ENCODE measurements at regions not wholly inside any gene's neighbourhood (a gene's known extent, or its start where the extent isn't known, plus 50 kb on each side); places are given as distances from the start of the nearest gene placed in this dataset.

DNA sequence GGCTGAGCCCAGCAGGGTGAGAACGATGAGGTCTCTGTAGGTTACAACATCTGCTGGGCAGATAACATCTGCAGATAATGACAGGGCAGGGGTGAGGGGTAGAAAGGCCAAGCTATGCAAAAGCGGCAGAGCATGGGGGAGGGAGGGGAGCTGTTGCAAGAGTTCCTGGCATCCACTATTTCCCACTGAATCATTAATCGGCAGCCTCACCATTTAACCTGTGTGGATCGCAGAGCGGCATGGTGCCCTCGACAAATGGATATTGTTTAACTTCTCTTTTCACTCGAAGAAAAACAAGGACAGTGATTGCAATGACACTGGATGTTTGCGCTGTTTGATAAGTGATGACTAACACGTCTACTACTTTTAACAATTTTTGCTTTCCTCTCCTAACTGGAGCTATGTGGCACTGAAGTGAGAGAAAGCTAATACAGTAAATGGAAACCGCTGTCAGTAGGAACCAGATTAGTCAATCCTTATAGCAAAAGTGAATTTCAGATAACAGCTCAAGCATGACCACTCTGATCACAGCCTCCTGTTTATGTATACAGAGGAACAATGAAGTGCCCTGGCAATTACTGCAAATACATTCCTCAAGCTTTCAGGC lies 381.5 kb downstream of the TFAP2A start:
- no peak for DNase-seq (ENCODE audit: low spot score)

DNA sequence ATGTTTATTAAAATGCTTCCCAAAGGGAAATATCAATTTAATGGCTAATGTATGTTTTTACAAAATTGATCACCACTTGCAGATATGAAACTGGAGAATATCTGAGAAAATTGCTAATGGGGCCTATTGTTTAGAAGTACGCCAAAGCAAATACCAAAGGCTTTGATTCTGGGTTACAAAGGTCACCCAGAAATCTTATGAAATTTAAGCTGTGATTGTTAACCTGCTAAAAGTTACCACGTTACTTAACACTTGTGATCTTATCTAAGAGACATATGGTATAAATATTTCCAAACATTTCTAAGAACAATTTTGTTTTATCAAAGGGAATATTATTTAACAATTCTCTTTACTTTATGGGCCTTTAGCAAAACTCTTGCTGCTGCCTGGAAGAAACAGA lies 383.3 kb downstream of the TFAP2A start:
- DNase-seq (ENCODE audit: low spot score) = no peak

DNA sequence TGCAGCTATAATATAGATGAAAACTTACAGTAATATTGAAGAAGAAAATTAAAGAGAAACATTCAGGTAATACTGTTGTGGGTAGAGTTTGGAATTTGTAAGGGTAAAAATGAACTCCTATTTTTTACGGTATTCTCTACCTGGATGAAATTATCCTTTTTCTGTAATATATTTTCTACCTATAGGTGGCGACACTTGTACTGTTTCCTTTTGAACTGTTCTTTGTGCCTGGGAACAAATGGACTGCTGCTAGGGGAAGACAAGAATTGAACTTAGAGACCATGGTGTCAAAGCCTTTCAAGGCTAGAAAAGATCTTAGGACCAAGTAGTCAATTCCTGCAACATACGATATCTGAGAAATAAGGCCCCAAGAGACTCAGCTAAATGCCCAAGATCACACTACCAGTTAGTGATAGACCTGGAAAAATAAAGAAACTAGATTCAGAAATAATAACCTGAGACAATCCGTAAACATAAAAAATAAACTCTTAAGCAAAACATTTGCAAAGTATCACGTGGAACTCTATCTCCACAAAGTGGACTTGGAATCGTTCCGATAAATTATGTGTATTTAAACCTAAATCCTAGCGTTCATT lies 383.8 kb downstream of the TFAP2A start:
- peak; percentile 35 for DNase-seq (ENCODE audit: low spot score)

DNA sequence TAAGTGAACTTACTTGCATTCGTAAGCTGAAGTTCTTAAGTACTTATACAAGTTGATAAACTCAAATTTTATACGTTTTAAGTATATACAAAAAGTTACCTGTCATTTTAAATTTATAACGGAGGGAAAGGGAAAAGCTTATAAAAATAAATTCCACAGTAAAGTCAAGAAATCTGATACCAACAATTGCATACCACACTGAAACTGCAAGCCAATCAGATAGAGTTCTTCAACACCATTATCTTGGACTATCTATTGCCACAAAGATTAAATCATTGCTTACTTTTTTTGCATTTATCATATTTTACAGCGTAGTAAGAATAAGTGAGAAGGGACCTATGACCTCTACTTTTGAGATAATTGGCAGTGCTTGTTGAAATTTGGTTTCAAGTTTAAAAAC lies 386.7 kb downstream of the TFAP2A start:
- DNase-seq (ENCODE audit: low spot score) = no peak

DNA sequence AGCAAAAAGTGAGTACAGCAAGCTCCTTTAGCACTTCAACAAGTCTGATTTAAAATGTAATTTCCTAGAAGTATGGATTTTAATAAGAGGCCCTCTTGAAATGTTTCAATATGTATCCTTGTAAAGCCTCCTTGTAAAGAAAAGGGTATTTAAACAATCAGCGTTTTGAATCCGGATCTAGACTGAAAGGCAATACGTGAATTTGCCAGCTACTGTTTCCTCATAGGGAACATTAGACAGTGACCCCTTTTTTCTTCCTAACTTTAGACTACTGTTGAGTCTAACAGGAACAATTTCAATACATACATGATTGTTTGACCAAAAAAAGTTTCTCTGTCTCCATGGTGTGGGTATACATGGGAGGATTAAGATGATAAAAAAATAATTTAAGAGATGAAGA lies 395.0 kb downstream of the TFAP2A start:
- DNase-seq (ENCODE audit: low spot score) = no peak

DNA sequence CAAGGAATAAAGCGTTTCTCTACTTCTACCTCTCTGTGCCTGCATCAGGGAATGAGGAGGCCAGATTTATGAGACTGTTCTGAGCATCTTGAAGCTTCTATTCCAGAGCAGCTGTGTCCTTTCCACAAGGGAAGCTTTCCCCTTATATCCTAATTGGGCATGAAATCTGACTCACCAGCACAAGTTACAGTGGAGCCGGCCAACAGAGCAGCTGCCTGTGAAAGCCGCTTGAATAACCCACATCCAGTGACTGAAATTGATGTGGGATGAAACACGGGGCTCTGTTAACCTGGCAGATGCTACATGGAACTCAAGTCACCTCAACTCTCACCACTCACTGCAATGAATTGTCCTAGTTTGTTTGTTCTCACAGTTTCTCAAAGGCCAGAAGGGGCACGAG lies 400.3 kb downstream of the TFAP2A start:
- no peak for DNase-seq (ENCODE audit: low spot score)

DNA sequence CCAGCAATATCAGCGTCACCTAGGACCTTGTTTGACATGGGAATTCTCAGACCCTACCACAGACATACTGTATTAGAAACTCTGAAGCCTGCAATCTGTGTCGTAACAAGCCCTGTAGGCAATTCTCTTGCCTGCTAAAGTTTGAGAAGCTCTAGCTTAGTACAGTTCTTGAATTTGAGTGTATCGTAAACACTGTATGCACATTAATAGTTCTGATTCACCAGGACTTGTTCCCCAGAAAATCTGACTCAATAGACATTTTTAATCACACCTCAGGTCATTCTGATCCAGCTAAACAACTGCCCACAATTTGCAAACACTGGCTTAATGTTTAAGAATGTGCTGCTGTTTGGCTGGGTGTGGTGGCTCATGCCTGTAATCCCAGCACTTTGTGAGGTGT lies 414.3 kb downstream of the TFAP2A start:
- DNase-seq (ENCODE audit: low spot score) = no peak

DNA sequence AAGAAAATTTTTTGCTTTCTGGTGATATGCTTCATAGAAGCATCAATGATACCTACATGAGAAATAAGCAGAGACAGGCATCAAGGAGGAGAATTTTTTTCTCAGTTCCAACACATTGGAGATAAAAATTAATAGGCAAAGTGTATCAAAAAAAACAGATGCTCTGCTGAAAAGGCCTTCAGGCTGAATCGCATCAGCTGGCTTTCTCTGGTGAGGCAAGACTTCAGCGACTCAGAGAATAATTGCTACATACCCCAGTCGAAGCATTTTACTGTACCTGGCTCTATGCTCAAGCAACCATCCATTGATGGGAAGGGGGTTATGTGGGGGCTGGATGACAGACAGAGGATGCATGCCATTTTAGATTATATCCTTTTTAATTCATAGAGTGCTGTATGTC lies 415.1 kb downstream of the TFAP2A start:
- DNase-seq (ENCODE audit: low spot score) = no peak

DNA sequence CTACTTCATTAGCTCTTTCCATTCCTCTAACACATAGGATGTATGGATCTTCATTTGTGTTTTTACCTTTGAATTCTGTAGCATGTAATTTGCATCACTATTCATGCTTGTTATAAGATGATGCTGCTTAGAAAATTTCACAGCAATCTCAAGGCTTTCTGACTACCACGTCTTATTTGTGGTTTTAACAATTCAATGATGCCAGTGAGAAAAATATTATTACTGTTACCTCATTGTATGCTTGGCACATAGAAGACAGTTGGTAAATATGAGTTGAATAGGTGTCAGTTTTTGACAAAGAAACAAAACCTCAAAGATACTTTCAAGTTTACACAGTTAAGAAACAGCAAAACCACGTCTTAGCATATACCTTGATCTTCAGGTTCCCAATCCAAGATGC lies 428.6 kb downstream of the TFAP2A start:
- DNase-seq (ENCODE audit: low spot score) = no peak

DNA sequence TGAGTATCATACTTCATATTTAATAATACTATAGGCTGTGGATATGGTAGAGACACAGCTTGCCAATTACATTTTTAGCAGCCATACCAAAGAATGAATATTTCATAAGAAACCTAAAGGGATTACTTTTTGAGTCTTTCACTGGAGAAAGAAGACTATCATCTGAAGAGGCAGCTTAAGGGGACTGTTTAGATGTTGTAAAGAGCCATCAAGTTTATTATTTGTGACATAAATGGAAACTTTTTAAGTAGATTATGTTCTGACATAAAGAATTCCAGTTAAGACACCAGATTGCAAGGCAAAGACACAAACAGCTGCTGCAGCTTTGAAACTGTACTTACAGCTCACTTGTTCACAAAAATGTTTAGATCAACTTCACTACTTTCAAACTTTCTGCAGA lies 429.4 kb downstream of the TFAP2A start:
- DNase-seq (ENCODE audit: low spot score) = no peak

DNA sequence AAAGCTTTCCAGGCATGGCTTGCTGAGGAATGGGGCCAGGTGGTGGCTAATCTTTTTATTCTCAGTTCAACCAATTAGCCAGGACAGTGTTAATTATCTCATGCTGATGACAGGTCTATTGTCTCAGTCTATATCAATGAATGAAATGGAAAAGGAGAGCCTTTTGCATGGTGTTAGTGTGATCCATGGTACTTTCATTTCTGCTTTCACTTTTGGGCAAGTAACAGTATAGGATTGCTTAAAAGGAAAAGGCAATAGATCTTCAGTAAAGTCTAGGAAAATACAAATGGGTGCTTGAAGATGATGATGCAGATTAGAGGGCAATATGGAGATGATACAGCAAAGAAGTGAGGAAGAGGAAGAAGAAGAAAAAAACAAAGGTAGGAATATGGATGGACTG lies 430.3 kb downstream of the TFAP2A start:
- DNase-seq (ENCODE audit: low spot score) = no peak

DNA sequence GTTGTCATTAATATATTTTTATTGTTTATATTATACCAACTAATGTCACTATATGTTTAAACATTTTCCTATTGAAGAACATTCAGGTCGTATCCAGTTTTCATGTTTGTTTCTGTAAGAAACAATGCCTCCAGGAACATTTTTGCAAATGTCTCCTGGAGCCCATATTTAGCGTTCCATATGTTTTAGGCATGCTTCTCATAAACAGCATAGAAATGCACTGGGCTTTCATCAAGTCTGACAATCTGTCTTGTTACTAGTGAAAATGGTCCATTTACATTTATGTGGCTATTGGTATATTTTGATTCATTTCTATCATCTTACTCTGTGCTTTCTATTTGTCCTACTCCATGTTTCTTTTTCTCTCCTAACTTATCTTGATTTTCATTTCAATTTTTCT lies 431.7 kb downstream of the TFAP2A start:
- DNase-seq (ENCODE audit: low spot score) = no peak

DNA sequence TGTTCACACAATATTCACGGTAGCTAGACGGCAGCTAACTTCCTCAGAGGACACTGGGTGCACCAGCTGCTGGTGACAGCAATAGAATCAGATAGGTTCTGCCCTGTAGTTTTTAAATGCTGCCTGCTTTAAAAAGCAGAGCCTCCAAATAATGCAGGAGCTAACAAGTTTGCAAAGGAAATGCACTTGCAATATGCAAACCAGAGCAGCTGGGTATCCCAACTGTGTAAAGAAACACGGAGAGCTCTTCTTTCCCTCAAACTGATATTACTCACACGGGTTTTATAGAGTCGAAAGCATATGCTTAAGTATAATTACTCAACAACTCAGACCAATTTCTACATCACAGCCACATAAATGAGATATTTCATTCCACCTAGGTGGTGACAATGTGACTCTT lies 432.7 kb downstream of the TFAP2A start:
- no peak for DNase-seq (ENCODE audit: low spot score)

DNA sequence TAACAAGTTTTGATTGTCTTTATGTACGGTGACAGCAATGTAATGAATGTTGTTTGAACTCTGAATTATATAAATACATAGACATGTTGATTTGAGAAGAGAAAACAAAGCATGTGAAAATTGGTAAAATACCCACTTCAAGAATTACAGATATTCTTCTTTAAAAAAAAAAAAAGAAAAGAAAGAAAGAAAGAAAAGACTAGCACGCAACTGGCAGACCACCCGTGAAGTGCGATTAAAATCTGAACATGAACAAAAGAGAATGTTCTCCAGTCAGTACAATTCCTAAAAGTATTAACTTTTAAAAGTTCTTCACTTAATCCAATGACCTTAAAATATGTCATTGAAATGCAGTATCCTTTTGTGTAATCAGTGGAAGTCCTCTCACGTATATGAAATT lies 434.9 kb downstream of the TFAP2A start:
- no peak for DNase-seq (ENCODE audit: low spot score)

DNA sequence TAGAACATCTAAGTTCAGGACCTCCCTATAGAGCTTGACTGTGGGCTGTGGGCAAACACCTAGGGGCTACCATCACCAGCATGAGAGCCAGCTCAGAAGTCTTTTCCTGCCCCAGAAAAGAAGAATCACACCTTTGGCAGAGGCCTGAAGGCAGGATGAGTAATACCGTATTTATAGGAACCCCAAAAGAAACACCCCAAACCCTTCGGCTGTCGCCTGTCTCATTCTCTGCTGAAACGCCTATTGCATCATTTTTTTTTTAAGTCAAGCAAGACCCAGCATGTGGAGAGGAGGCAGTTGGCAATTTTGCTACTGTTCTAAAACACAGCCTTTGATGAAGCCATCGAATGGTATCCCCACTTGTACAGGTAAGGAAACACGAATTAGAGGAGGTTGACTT lies 436.4 kb downstream of the TFAP2A start:
- DNase-seq (ENCODE audit: low spot score) = no peak

DNA sequence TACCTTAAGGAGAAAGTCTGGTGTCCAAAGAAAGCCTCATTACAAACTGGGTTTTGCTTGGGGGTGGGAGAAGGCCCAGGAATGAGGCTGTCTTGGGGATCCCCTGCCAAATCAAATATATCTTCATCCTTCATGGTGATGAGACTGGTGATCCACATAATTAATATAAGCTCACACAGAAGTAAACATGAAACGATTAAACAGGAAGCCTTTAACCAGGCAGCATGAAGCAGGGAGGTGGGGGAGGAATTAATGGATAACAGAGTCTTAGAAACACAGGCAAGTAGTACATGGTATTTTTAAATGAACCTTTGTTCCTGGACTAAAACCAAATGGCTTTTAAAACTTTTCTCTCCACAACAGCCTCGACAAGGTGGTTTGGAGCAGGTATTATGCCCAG lies 437.5 kb downstream of the TFAP2A start:
- DNase-seq (ENCODE audit: low spot score) = no peak

DNA sequence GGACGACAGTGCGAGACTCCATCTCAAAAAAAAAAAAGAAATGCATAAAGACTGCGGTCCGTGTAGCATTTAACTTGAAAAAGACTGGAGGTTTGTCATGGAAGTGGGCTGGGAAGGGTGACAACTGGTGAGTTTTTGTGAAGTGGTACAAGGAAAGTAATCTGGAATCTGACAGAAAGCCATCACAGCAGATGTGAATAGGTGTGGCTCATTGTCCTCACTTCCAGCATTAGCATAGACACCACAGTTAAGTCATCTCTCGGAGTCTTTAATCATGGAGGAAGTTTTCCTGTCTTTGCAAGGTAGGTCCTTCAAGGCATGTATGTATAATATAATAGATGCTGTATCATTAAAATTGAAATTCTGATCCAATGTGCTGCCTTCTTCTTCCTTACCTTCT lies 453.2 kb downstream of the TFAP2A start:
- DNase-seq (ENCODE audit: low spot score) = no peak

DNA sequence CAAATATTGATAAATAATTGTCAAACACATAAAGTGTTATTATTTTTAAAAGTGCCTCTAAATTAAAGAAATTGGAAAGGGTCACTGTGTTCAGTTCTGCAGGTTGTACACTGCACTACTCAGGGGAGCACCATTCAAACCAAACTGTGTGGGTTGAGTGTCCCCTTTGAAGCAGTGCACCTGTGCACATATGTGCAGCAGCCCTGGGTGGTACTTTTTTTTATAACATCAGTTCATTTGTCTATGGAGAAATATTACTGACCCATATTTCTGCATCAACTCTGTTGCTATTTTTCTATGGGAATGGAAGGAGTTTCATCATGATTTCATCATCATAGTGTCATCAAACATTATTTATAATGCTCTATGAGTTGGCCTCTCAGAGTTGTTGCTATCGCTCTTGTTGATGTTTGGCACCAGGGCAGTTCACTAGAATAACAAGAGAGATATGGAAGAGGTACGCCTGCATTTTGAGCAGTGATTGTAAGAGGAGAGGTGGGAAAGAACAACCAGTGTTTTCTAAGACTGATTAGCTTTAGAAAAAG lies 457.6 kb downstream of the TFAP2A start:
- no peak for DNase-seq (ENCODE audit: low spot score)

DNA sequence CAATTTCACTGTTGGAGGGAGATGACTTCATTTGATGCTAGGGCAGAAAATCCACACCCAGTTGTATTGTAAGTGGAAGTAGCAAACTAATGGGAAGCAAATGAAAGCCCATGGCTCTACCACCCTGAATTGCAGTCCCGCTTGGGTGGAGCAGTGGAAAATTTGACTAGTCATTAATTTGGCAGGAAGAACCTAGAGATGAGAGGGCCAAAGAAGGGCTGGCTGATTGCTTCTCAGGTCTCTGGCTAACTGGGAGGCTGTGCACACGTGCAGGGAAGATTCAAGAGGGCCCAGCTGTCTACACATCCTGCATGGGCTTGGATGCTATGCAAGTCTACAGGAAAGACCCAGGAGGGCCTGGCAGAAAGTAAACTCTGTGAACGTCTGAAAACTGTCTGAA lies 466.2 kb downstream of the TFAP2A start:
- no peak for DNase-seq (ENCODE audit: low spot score)

DNA sequence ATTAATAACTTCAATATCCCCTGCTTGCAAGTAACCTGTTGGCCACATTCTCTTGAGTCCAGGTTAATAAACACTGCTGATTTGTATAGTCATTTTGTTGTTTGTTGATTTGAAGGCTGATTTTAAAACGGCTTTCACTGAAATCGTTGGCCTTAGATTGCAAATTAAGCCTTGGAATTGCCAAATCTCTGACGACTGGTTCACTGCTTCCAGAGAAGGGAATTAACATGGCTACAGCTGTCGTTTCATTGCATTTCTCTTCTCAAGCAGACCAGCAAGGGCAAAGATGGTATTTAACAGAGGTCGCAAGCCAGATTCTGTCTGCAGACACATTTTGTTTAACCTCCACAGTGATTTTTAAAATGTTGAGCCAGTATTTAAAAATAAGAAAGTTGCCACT lies 470.9 kb downstream of the TFAP2A start:
- DNase-seq (ENCODE audit: low spot score) = no peak

DNA sequence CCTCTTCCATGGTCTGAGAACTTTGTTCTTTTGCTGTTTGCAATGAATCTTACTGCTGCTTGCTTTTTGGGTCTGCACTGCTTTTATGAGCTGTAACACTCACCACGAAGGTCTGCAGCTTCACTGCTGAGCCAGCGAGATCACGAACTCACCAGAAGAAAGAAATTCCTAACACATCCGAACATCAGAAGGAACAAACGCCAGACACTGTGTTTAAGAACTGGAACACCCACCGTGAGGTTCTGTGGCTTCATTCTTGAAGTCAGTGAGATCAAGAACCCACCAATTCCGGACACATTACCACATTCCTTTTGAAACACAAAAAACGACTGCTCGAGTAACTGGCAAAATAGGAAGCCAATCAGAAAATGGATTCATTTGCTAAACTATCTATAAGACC lies 471.8 kb downstream of the TFAP2A start:
- no peak for DNase-seq (ENCODE audit: low spot score)

DNA sequence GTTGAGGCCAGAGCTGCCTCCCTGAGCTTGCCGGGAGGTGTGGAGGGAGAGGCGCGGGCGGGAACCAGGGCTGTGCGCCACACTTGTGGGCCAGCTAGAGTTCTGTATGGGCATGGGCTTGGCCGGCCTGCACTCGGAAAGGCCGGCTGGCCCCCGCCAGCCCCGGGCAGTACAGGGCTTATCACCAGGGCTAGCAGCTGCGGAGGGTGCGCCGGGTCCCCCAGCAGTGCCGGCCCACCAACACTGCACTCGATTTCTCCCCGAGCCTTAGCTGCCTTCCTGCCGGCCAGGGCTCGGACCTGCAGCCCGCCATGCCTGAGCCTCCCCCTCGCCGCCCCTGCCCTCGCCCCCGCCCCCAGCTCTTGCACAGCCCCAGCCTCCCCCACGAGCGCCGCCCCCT lies 472.7 kb downstream of the TFAP2A start:
- no peak for DNase-seq (ENCODE audit: low spot score)

DNA sequence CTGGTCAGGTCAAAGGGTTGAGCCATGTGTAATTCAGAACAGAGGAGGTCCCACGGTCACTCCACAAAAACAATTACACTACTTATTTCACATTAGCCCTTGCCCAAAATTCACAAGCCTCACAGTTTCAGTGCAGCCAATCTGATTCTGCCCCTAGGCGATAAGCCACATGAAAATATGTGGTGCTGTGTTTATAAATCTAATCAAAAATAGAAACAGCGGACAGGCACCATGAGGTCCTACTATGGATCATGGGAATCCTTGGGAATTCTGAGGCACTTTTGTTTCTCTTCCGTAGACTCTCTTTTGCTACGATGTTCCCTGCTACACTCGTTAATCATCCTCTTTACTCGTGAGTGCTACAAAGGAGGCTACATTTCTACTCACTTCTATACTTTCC lies 476.1 kb downstream of the TFAP2A start:
- DNase-seq (ENCODE audit: low spot score) = no peak

DNA sequence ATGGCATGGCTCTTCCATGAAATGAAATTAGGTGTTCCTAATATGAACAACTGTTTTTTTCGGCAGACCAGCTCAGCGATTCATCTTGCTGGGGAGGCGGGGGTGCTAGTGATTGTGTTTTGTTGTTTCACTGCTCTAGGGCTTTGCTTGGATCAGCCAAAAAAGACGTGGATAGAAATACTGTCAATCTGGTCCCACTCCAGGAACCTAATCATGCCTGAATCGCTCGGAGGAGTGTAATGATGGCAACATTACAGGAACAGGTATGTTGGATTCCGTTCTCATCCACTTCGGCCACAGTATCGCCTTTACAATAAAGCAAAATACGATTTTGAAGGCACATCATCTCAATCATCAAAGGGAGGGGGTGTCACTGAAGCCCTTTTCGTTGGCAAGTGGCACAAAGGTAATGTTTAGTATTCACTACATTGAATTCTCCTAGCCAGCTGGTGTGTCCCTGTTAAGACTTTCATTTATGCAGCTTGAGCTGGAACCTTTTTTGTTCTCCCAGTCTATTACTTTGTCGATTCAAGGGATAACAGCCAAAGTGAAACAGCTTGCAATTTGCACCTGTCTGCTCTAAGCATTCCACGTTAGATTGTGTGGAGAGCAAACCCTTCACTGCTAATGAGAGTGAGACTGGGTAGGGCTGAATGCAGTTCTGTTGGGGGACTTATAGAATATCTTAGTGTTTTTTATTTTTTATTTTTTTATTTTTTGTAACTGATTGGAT lies 477.7 kb downstream of the TFAP2A start:
- no peak for DNase-seq (ENCODE audit: low spot score)

Data from iPS-NIHi11 (cell line).